Stimulated activated CD4-positive, alpha-beta T cell treated with anti-CD3 and anti-CD28 coated beads, Interleukin-15, amount 100 ng/mL, for 48 hours (primary cell): ENCODE measurements at regions not wholly inside any gene's neighbourhood (a gene's known extent, or its start where the extent isn't known, plus 50 kb on each side); places are given as distances from the start of the nearest gene placed in this dataset.

Source experiments
- DNase-seq, 2 donors: peaks; one replicate each; pipeline ENCODE4 v3.0.0-alpha.2; 2020; ENCODE audit warnings: low read depth in 2 of 2

DNA sequence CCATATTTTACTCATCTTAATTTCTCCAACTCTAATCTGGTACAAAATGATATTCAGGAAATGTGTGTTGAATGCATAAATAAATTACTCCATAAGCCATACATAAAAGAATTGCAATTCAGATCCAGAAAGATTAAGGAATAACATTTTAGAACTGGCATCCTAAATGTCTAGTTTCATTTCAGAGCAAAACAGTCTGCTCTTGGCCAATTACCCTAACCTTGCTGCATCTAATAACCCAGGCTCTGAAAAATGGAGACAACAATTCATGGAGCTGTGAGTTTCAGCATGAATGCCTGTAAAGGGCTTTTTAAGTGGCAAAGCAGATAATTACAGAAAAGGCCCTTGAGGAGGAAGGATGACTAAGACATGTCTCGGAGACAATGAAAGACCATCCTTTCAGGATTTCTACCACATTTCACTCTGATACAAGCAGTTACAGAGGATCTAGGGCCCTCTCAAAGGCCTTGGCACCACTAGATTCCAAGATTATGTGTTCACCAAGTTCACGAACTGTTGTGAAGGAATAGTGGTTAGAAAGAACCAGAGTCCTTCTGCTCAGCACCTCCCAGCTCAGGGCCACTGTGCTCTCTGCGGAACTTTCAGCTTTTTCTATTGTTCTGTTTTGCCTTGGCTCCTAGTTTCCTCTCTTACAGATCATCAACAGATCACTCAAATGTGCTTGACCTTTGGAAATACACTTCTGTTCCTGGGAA lies 157.6 kb upstream of the BLID start:
- DNase-seq: no peak

DNA sequence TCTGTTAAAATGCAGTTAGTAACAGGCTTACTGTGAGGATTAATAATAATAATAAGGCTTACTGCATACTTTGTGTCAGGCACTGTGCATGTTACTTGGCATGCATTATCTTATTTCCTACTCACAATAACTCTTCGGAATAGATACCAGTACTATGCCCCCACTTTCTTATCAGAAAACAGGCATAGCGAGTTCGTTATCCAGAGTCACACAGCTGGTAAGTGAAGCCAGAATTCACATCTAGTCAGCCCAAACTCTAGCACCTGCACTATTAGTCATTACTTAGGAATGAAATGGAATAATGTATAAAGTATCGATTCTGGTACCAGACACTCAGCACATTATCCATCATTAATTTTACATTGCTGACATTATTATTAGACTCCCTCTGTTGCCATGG lies 155.7 kb upstream of the BLID start:
- no peak for DNase-seq

DNA sequence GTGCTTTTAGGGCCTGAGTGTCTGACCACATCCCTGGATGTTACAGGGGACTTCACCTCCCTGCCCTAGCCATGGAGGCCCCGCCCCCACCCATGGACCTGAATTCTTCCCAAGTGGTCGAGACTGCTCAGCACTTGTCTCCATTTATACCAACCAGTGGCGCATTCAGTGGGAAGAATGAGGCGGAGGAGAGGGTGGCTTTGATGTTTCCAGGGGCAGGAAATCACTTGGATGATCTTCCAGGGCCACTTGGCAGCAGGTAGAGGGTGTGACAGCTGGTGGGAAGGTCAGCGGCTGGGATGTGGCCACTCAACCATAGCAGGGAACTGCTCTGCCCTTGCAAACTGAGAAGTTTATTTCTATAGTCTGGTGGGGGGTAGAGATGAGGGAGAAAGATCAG lies 155.1 kb upstream of the BLID start:
- DNase-seq: no peak

DNA sequence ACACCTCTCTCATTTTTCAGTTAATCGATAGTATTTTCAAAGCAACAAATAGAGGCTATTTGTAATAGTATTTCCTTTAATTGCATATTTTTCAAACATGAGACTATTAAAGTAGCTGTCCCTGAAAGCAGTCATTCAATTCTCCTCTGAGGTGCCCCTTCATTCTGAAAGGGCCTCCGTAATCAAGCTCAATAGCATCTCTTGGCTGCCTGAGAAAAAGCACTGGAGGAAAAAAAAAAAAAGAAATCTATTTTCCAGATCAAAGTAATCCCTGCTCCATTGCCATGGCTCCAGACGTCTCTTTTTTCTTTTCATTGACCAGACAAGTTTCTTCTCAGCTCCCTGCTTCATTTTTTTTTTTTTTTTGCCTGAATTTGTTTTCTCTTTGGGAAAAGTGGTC lies 154.5 kb upstream of the BLID start:
- no peak for DNase-seq

DNA sequence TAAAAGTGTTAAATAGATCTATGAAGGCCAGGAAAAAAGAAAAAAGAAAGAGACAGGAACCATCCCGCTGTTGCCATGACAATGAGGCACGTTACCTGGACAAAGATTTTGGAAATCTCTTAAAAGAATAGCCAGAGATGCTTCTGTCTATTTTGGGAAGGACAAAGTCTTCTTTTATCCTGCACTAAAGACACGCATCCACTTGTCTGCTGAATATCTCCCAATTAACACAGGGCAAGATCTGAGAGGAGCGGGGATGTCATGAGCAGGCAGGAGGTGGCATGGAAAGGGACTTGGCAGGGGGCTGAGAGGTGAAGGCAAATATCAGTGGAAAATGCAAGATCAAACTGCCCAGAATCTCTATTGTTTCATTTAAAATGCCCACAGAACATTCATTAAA lies 153.8 kb upstream of the BLID start:
- DNase-seq: no peak

DNA sequence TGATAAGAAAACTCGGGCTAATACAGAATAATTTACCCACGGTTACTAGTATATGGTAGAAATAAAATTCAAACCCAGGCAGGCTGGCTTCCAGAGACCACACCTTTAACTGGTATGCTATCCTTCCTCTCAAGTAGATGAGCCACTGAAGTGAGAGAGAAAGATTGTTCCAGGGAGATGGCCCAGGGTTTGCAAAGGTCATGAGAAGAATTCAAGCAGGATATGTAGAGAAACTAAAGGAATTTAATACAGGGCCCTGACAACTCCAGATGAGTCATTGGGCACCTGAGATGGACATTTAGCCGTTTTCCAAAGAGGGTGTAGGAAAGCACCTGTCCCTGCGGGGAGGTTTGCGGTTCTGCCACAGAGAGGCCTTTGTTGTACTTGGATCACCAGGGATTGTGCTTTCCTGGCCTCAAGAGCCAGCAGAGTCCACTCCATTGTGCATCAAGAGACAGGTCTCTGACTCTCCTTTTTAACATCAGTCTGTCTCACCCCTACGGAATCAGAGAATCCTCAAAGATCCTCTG lies 152.7 kb upstream of the BLID start:
- DNase-seq: no peak

DNA sequence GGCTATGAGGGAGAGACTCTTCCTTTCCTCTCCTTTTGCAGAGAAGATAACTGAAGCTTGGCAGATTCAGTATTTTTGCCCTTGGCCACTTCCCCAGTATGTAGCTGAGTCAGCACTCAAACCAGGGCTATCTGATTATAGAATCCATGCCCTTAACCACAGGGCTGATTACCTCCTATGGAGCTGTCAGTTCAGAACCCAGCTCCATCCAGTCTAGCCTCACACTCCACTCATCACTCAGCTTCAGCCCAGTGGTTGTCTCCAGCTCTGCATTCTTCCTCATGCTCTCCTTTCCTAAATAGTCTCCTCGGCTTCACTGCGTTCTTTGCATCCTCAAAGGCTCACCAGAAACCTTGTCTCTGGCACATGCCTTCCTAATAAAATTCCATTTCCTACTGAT lies 151.6 kb upstream of the BLID start:
- DNase-seq: no peak

DNA sequence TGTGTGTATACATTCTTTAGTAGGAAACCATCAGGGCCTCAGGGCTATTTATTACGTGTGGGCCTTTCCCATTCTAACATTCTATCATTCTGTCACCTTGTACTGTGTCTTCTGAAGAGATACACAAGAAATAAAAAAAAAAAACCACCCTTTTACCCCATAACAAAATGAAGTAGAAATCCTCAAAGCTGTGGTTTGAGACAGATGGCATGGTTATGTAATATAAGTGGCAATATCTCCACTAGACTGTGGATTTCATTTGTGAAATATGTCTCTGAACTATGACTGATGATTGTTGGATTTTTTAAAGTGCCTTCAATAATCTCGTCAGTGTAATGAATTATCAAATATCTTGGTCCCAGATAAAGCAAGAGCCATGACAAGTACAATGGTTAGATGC lies 150.0 kb upstream of the BLID start:
- no peak for DNase-seq

DNA sequence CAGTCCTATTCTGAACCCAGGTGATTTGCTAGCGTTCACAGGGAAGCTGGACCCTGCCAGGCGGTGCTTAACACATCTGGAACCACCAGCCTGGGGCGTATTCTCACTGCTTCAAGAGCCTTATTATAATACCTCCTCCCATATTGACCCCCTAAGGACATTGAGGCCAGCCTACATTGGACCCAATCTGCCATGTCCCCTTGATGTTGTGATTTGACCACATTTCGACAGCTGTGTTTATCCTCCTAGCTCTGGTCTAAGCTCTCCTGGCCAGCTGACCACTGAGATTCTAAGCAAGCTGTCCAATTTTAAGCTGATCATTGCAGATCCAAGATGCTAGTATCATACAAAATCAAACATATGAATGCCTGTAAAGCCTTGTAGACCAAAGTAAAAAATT lies 148.1 kb upstream of the BLID start:
- no peak for DNase-seq

DNA sequence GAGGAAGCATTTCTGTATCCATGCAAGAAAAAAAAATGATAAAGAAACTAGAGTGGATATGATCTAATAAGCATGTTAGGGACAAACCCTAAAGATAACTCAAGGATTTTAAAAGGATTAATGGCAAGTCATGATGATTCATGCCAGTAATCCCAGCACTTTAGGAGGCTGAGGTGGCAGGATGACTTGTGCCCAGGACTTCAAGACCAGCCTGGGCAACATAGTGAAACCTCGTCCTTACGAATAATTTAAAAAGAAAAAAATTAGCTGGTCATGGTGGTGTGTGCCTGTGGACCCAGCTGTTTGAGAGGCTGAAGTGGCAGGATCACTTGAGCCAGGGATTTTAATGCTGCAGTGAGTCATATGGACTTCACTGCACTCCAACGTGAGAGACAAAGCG lies 145.5 kb upstream of the BLID start:
- DNase-seq: no peak

DNA sequence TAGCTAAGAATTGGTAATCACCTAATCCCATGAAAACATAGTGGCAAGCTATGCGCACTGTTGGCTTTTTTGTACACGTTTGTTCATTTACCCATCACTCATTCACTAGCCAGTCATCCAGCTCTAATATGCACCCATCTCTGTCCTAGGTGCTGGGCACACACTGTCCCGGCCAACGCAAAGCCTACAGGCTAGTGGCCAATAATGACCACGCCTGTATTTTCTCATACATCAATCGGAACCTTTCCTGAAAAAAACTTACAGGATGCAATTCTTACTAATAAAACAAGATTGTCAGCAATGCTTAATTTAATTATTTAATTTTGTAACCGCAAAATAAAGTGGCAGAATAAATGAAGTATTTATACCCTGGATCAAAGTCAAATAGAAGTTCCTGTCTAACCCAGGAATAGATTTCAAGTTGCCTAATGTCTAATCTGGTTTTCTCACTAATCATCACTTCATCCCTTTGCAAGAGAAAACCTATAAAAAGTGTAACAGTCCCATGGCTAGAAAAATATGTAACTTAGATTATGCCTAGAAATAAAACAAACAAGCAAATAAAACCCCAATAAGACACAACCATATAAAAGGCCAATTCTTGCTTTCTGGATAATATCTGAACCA lies 143.3 kb upstream of the BLID start:
- no peak for DNase-seq

DNA sequence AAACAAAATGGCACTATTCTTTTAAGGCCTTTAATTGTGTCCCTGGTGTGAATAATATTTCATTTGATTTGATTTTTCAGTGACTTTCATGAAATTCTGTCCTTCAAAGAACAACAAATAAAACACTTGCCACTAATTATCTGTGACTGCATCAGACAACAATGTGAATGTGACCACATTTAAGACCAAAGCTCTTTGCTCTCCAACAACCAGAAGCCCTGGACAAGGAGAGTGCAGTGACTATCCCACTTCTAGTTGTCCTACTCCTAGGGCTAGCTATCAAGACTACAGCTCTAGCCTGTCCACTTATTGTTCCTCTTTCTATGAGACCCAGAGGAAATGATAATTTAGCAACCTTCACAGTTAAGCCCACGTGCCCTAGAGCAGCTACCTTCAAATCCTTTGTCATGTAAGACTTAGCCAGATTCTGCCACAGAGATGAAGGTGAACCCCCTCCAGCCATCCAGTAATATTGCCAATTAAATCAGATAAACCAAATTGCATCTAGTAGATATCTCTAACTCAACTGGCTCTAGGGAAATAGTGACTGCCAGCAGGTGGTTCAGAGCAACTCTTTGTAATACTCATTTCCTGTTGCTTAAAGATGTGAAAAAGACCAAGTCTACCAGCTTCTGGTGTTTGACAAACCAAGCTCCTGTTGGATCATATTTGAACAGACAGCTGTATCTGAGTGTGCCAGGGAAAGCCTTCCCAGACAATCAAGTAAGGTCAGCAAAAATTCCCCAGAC lies 142.6 kb upstream of the BLID start:
- no peak for DNase-seq

DNA sequence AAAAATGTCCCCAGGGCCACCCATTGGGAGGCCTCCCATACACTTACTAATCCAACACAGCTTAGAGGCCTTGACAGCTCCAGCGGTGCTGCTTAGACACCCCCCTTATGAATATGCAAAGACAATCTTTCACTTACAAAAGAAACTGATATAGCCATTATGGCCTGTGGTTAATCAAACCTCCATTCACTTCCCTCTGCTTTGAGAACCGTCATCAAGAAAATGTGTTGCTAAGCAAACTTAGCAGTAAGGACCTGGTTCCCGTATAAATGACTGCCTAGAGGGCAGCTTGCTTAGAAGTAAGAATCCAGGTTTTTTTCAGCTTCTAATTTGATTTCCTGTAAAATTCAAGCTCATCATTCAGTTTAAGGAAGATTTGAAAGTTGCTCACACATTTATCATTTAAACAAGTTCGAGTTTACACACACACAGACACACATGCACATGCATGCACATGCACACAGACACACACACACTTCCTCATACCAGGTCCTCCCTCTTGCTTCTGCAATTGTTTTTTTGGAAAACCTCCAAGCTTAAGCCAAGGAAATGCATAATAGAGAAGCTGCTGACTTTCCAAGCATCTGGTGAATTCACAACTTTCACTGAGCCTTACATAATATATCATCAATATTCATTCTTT lies 137.7 kb upstream of the BLID start:
- DNase-seq: no peak

DNA sequence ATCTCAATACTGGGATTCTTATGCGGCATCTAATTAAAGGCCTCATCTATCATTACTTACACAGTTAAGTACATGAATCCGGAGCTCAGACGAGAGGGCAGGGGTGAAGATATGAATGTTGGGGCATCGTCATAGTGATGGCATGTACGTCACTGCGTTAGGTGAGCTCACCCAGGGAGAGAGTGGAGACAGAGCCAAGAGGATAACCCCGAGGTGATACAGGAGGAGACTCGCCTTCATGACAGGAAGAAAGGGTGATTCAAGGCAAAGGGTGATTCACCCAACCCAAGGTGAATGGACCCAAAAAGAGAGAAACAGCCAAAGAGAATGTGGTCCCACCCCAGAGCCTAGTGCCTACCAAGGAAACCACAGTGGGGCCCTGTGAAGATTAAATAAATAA lies 132.9 kb upstream of the BLID start:
- no peak for DNase-seq

DNA sequence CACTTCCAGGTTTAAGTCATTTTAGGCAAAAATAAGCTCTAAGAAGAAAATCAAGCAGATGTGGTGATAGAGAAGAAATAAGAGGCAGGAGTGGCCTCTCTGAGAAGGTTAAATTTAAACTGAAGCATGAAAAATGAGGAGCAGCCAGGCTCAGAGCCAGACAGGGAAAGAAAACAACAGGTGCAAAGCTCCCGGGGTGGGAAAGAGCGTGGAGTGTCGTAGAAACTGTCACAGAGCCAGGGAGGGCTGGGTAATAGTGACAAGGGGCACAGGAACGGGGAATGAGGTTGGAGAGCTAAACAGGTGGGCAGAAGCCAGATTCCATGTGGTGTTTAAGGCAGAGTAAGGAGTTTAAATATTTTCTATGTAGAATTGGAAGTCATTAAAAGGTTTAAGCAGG lies 132.1 kb upstream of the BLID start:
- DNase-seq: no peak

DNA sequence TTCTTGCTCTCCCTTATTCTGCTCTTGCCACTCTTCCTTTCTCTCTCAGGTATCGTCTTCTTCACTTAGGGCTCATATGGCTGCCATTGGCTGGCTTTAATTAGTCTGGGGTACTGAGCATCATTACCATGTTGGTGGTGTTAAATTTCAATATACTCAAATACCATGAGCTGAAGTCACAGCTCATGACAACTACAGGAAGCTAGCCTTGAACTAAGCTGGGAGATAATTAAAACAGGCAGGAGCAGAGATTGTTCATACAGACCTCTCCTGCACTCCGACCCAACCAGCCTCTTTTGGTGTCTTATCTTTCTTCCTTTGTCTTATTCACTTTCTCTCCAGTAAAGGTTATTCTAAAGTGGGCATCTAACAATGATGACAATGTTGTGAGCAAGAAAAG lies 130.9 kb upstream of the BLID start:
- no peak for DNase-seq

DNA sequence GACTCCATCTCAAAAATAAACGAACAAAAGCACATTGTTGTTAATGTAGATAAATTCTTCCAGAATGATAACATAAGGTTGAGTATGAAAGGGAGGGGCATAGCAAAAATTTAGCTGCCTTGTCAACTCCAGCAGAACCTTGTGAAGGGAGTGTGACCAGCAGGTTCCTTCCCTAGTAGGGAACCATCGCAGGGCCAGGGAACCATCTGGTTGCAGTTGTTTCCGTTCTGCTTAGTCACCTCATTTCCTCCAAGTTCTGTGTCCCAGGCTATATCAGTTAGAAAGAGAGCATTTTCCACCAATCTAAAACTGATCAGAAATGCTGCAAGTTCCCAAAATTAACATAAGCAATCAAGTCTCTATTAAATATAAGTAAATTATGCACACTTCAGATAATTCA lies 126.7 kb upstream of the BLID start:
- no peak for DNase-seq

DNA sequence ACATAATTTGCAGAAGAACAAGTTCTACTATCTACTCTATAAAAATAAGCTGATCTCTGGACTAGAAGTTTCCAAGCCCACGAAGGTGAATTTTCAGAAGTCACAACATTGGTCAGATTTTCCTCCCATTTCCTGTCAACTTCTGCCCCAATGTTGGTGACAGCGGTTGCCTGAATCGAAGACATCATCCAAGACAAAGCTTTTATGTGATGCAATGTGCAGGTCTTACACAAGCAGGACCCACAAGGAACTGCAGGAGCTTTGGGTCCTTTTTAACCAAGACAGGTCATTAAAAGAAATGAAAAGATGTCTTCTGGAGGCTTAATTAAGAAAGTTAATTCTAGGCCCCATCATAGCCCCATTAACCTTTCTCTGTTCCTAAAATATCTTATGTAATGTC lies 125.6 kb upstream of the BLID start:
- DNase-seq: no peak

DNA sequence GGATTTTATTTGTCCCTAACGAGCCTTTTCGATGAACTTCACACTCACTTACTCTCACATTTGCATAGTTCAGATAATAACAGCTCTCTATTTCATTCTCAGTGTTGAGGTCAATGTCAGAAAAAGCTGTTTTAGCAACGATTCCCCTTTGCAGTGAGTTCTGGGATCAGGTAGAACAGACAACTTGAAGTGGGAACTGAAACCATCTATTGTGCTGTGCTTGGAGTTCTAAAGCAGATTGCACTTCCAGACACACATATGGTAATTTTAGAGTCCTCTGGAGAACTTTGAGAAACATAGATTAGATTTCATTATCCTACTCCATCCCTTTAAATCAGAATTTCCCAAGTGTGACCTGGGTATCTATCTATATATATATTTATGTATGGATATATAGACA lies 124.6 kb upstream of the BLID start:
- DNase-seq: no peak

DNA sequence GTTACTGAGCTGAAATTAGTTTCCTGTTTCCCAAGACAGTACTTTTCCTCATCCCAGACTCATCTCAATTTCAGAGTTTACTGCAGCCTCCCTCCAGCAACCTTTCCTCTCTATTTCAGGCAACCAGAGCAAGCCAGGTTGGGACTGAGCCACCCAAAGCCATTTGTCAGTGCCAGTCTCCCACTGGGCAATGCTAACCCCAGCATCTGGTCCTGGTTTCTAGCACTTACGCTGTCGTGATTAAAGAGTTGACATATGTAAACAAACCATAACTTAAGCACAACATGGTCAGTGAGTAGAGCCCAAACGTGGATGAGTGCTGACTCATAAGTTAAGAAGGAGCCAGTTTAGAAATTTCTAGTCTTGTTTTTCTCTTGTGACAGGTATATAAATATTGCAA lies 119.6 kb upstream of the BLID start:
- no peak for DNase-seq

DNA sequence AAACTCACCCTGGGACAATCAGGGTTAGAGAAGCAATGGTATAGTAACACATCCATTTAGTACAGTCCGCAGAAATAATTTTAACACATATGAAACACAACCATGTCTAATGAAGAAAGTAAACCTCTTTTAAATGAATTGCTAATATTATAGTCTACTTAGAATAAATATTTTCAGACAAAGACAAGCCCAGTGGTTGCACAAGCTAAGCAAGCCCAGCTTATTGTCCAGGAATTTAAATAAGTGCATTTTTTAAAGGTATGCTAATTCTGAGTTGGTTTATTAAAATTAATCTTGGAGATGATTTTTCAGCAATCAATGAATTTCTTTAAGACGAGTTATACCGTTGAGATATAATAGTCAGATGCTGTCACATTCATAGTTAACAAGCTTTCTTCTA lies 118.8 kb upstream of the BLID start:
- no peak for DNase-seq

DNA sequence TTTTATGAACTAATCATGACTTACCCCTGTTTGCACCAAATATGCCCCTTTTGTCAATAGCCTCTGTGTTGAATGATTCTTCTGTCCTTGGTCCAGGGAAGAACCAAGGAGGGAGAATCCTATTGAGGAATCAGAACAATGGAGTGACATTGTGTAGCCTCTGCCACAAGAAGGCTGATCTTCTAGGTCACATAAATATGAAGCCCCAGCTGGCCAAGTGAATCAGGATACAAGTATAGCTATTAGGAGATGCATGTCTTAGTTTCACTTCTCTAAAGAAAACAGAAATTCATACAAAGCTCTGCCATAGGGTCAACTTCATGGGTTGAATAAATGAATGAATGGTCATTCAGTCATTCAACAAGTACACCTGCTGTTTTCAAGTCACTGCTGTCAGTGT lies 118.2 kb upstream of the BLID start:
- DNase-seq: no peak

DNA sequence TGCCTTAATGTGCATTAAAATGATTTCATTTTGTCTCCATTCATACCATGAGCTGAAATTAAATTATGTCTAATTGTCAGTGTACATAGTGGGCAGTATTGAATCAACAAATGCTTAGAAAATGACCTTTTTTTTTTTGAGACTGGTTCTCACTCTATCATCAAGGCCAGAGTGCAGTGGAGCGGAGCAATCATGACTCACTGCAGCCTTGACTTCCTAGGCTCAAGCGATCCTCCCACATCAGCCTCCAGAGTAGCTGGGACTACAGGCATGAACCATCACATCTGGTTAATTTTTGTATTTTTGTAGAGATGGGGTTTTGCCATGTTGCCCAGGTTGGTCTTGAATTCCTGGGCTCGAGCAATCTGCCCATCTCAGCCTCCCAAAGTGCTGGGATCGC lies 117.0 kb upstream of the BLID start:
- no peak for DNase-seq
